ENCODE measurements at regions not wholly inside any gene's neighbourhood (a gene's known extent, or its start where the extent isn't known, plus 50 kb on each side); places are given as distances from the start of the nearest gene placed in this dataset.

GRCh38 chr6:71224011-71224410, 64.6 kb upstream of the OGFRL1 start:
- TF ChIP-seq, protein P1, sequence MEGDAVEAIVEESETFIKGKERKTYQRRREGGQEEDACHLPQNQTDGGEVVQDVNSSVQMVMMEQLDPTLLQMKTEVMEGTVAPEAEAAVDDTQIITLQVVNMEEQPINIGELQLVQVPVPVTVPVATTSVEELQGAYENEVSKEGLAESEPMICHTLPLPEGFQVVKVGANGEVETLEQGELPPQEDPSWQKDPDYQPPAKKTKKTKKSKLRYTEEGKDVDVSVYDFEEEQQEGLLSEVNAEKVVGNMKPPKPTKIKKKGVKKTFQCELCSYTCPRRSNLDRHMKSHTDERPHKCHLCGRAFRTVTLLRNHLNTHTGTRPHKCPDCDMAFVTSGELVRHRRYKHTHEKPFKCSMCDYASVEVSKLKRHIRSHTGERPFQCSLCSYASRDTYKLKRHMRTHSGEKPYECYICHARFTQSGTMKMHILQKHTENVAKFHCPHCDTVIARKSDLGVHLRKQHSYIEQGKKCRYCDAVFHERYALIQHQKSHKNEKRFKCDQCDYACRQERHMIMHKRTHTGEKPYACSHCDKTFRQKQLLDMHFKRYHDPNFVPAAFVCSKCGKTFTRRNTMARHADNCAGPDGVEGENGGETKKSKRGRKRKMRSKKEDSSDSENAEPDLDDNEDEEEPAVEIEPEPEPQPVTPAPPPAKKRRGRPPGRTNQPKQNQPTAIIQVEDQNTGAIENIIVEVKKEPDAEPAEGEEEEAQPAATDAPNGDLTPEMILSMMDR (IDR thresholded peaks at IDR 0.05 in 8 of 11, conservative IDR thresholded peaks at IDR 0.05 in 3 of 11): no peak
- TF ChIP-seq POLR2A (IDR thresholded peaks at IDR 0.05) (no peak), POLR2AphosphoS5 (IDR thresholded peaks at IDR 0.05) (no peak)
